ENCODE measurements at regions not wholly inside any gene's neighbourhood (a gene's known extent, or its start where the extent isn't known, plus 50 kb on each side); places are given as distances from the start of the nearest gene placed in this dataset.
"Not testable (repeated sequence)": the region's sequence is repeated elsewhere in the genome, so short reads cannot be mapped to it uniquely, and the experiment has no call there.

GRCh38 chr20:11170565-11170964, 496.8 kb upstream of the JAG1 start:
- no CpG with 5 or more reads among the region's 2 CpGs for WGBS (ENCODE audit: insufficient coverage)
- no peak for DNase-seq (ENCODE audit: low read depth in 4 of 6, low spot score in 6 of 6)
- no peaks in the 10 kb centered on the region for H3K4me1 ChIP-seq (ENCODE audit: control insufficient read depth, insufficient read depth, low read length)
- no peak overlapping the region for H3K27ac ChIP-seq (ENCODE audit: low read depth, low read length)
- H3K36me3 ChIP-seq (ENCODE audit: control insufficient read depth, insufficient read depth, low read length), result no peaks in the 10 kb centered on the region
- H3K27me3 ChIP-seq (ENCODE audit: control insufficient read depth, insufficient read depth, low read length), result no peaks in the 10 kb centered on the region
- H3K9me3 ChIP-seq (ENCODE audit: control insufficient read depth, insufficient read depth, low read length), result no peaks in the 10 kb centered on the region
- H3K4me3 ChIP-seq (ENCODE audit: low read depth, low read length), result no peak overlapping the region

- Histone ChIP-seq H3K4me1 (ENCODE audit: control insufficient read depth, insufficient read depth, low read length) (no peaks in the 10 kb centered on the region), H3K9me3 (ENCODE audit: control insufficient read depth, insufficient read depth, low read length) (no peaks in the 10 kb centered on the region), H3K36me3 (ENCODE audit: control insufficient read depth, insufficient read depth, low read length) (no peaks in the 10 kb centered on the region), H3K27ac (ENCODE audit: low read depth, low read length) (no peak overlapping the region), H3K27me3 (ENCODE audit: control insufficient read depth, insufficient read depth, low read length) (no peaks in the 10 kb centered on the region), H3K4me3 (ENCODE audit: low read depth, low read length) (no peak overlapping the region)
- DNase-seq (ENCODE audit: low read depth in 4 of 6, low spot score in 6 of 6), result no peak
- WGBS (ENCODE audit: insufficient coverage), result no CpG with 5 or more reads among the region's 1 CpG
These were observed 499.1 kb upstream of the JAG1 start for GRCh38 chr20:11172881-11173280.

- H3K9me3 ChIP-seq (ENCODE audit: control insufficient read depth, insufficient read depth, low read length), result no peaks in the 10 kb centered on the region
- no peak overlapping the region for H3K27ac ChIP-seq (ENCODE audit: low read depth, low read length)
- DNase-seq (ENCODE audit: low read depth in 4 of 6, low spot score in 6 of 6), result no peak
- 85% methylated on average over 2 of the region's 4 CpGs for WGBS (ENCODE audit: insufficient coverage)
- no peaks in the 10 kb centered on the region for H3K27me3 ChIP-seq (ENCODE audit: control insufficient read depth, insufficient read depth, low read length)
- no peaks in the 10 kb centered on the region for H3K4me1 ChIP-seq (ENCODE audit: control insufficient read depth, insufficient read depth, low read length)
- H3K4me3 ChIP-seq (ENCODE audit: low read depth, low read length), result no peak overlapping the region
- H3K36me3 ChIP-seq (ENCODE audit: control insufficient read depth, insufficient read depth, low read length), result no peaks in the 10 kb centered on the region
These were observed 500.1 kb upstream of the JAG1 start for GRCh38 chr20:11173916-11174315.

GRCh38 chr20:11174861-11175260, 501.1 kb upstream of the JAG1 start:
- Histone ChIP-seq H3K4me3 (ENCODE audit: low read depth, low read length) (no peak overlapping the region), H3K36me3 (ENCODE audit: control insufficient read depth, insufficient read depth, low read length) (no peaks in the 10 kb centered on the region), H3K4me1 (ENCODE audit: control insufficient read depth, insufficient read depth, low read length) (no peaks in the 10 kb centered on the region), H3K27me3 (ENCODE audit: control insufficient read depth, insufficient read depth, low read length) (no peaks in the 10 kb centered on the region), H3K9me3 (ENCODE audit: control insufficient read depth, insufficient read depth, low read length) (no peaks in the 10 kb centered on the region), H3K27ac (ENCODE audit: low read depth, low read length) (no peak overlapping the region)
- WGBS (ENCODE audit: insufficient coverage), result 90% methylated on average over 4 of the region's 5 CpGs
- DNase-seq (ENCODE audit: low read depth in 4 of 6, low spot score in 6 of 6), result no peak

GRCh38 chr20:11176431-11176830, 502.6 kb upstream of the JAG1 start:
- Histone ChIP-seq H3K4me3 (ENCODE audit: low read depth, low read length) (no peak overlapping the region), H3K27me3 (ENCODE audit: control insufficient read depth, insufficient read depth, low read length) (no peaks in the 10 kb centered on the region), H3K4me1 (ENCODE audit: control insufficient read depth, insufficient read depth, low read length) (no peaks in the 10 kb centered on the region), H3K36me3 (ENCODE audit: control insufficient read depth, insufficient read depth, low read length) (no peaks in the 10 kb centered on the region), H3K27ac (ENCODE audit: low read depth, low read length) (no peak overlapping the region), H3K9me3 (ENCODE audit: control insufficient read depth, insufficient read depth, low read length) (no peaks in the 10 kb centered on the region)
- WGBS (ENCODE audit: insufficient coverage), result 100% methylated on average over 1 of the region's 2 CpGs
- DNase-seq (ENCODE audit: low read depth in 4 of 6, low spot score in 6 of 6), result no peak

- Histone ChIP-seq H3K27ac (ENCODE audit: low read depth, low read length) (no peak overlapping the region), H3K9me3 (ENCODE audit: control insufficient read depth, insufficient read depth, low read length) (no peaks in the 10 kb centered on the region), H3K4me3 (ENCODE audit: low read depth, low read length) (no peak overlapping the region), H3K4me1 (ENCODE audit: control insufficient read depth, insufficient read depth, low read length) (no peaks in the 10 kb centered on the region), H3K27me3 (ENCODE audit: control insufficient read depth, insufficient read depth, low read length) (no peaks in the 10 kb centered on the region), H3K36me3 (ENCODE audit: control insufficient read depth, insufficient read depth, low read length) (no peaks in the 10 kb centered on the region)
- DNase-seq (ENCODE audit: low read depth in 4 of 6, low spot score in 6 of 6), result no peak
- no CpG with 5 or more reads among the region's 3 CpGs for WGBS (ENCODE audit: insufficient coverage)
These were observed 505.3 kb upstream of the JAG1 start for GRCh38 chr20:11178946-11179654.

GRCh38 chr20:11180186-11180585, 506.4 kb upstream of the JAG1 start:
- no peak for DNase-seq (ENCODE audit: low read depth in 4 of 6, low spot score in 6 of 6)
- Histone ChIP-seq H3K4me3 (ENCODE audit: low read depth, low read length) (no peak overlapping the region), H3K27me3 (ENCODE audit: control insufficient read depth, insufficient read depth, low read length) (no peaks in the 10 kb centered on the region), H3K27ac (ENCODE audit: low read depth, low read length) (no peak overlapping the region), H3K9me3 (ENCODE audit: control insufficient read depth, insufficient read depth, low read length) (no peaks in the 10 kb centered on the region), H3K36me3 (ENCODE audit: control insufficient read depth, insufficient read depth, low read length) (no peaks in the 10 kb centered on the region), H3K4me1 (ENCODE audit: control insufficient read depth, insufficient read depth, low read length) (no peaks in the 10 kb centered on the region)

GRCh38 chr20:11181129-11181528, 507.3 kb upstream of the JAG1 start:
- not testable (repeated sequence) for H3K9me3 ChIP-seq (ENCODE audit: control insufficient read depth, insufficient read depth, low read length); H3K4me3 ChIP-seq (ENCODE audit: low read depth, low read length); DNase-seq (ENCODE audit: low read depth in 4 of 6, low spot score in 6 of 6); H3K4me1 ChIP-seq (ENCODE audit: control insufficient read depth, insufficient read depth, low read length); H3K27me3 ChIP-seq (ENCODE audit: control insufficient read depth, insufficient read depth, low read length); H3K36me3 ChIP-seq (ENCODE audit: control insufficient read depth, insufficient read depth, low read length); H3K27ac ChIP-seq (ENCODE audit: low read depth, low read length)
- no CpG with 5 or more reads among the region's 3 CpGs for WGBS (ENCODE audit: insufficient coverage)

GRCh38 chr20:11181966-11182365, 508.2 kb upstream of the JAG1 start:
- H3K27ac ChIP-seq (ENCODE audit: low read depth, low read length), result no peak overlapping the region
- WGBS (ENCODE audit: insufficient coverage), result no CpG with 5 or more reads among the region's 3 CpGs
- H3K4me3 ChIP-seq (ENCODE audit: low read depth, low read length), result no peak overlapping the region
- DNase-seq (ENCODE audit: low read depth in 4 of 6, low spot score in 6 of 6), result no peak
- no peaks in the 10 kb centered on the region for H3K36me3 ChIP-seq (ENCODE audit: control insufficient read depth, insufficient read depth, low read length)
- H3K27me3 ChIP-seq (ENCODE audit: control insufficient read depth, insufficient read depth, low read length), result no peaks in the 10 kb centered on the region
- H3K9me3 ChIP-seq (ENCODE audit: control insufficient read depth, insufficient read depth, low read length), result no peaks in the 10 kb centered on the region
- H3K4me1 ChIP-seq (ENCODE audit: control insufficient read depth, insufficient read depth, low read length), result no peaks in the 10 kb centered on the region

GRCh38 chr20:11182720-11183119, 508.9 kb upstream of the JAG1 start:
- DNase-seq (ENCODE audit: low read depth in 4 of 6, low spot score in 6 of 6), result no peak
- no peaks in the 10 kb centered on the region for H3K9me3 ChIP-seq (ENCODE audit: control insufficient read depth, insufficient read depth, low read length)
- H3K36me3 ChIP-seq (ENCODE audit: control insufficient read depth, insufficient read depth, low read length), result no peaks in the 10 kb centered on the region
- no CpG with 5 or more reads among the region's 1 CpG for WGBS (ENCODE audit: insufficient coverage)
- no peak overlapping the region for H3K4me3 ChIP-seq (ENCODE audit: low read depth, low read length)
- no peaks in the 10 kb centered on the region for H3K27me3 ChIP-seq (ENCODE audit: control insufficient read depth, insufficient read depth, low read length)
- H3K27ac ChIP-seq (ENCODE audit: low read depth, low read length), result no peak overlapping the region
- no peaks in the 10 kb centered on the region for H3K4me1 ChIP-seq (ENCODE audit: control insufficient read depth, insufficient read depth, low read length)

Data from spinal cord (tissue), 9 donors.